ENCODE measurements at regions not wholly inside any gene's neighbourhood (a gene's known extent, or its start where the extent isn't known, plus 50 kb on each side); places are given as distances from the start of the nearest gene placed in this dataset.

- TF ChIP-seq, protein P1, sequence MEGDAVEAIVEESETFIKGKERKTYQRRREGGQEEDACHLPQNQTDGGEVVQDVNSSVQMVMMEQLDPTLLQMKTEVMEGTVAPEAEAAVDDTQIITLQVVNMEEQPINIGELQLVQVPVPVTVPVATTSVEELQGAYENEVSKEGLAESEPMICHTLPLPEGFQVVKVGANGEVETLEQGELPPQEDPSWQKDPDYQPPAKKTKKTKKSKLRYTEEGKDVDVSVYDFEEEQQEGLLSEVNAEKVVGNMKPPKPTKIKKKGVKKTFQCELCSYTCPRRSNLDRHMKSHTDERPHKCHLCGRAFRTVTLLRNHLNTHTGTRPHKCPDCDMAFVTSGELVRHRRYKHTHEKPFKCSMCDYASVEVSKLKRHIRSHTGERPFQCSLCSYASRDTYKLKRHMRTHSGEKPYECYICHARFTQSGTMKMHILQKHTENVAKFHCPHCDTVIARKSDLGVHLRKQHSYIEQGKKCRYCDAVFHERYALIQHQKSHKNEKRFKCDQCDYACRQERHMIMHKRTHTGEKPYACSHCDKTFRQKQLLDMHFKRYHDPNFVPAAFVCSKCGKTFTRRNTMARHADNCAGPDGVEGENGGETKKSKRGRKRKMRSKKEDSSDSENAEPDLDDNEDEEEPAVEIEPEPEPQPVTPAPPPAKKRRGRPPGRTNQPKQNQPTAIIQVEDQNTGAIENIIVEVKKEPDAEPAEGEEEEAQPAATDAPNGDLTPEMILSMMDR (IDR thresholded peaks at IDR 0.05; ENCODE audit: insufficient read depth, low read length, poor library complexity, severe bottlenecking) = no peak
- TF ChIP-seq EZH2phosphoT487 (conservative IDR thresholded peaks at IDR 0.05; ENCODE audit: low read length) = no peak
These were observed 125.6 kb upstream of the RASGRP1 start for GRCh38 chr15:38690216-38690615.

All from SU-DHL-6 (cell line).